Fibroblast of lung (primary cell): ENCODE measurements at regions not wholly inside any gene's neighbourhood (a gene's known extent, or its start where the extent isn't known, plus 50 kb on each side); places are given as distances from the start of the nearest gene placed in this dataset.

Experiments used
- DNase-seq, 2 donors: peaks; one replicate each; pipeline versions ENCODE4 v3.0.0 to v3.0.0-alpha.2; 2010; ENCODE audit warnings: low read depth in 2 of 2
- H2AFZ ChIP-seq: 2 replicates; pipeline ENCODE4 v1.5.1; 2012; ENCODE audit warnings: low read length, control low read depth, inconsistent platforms
- H3K27ac ChIP-seq: 2 replicates; pipeline ENCODE4 v1.5.1; 2011; ENCODE audit warnings: low read length, control low read depth; ENCODE audit not compliant: insufficient read depth
- H3K27me3 ChIP-seq: 2 replicates; pipeline ENCODE4 v1.5.1; 2011; ENCODE audit warnings: mild to moderate bottlenecking, low read length; ENCODE audit not compliant: control insufficient read depth, insufficient read depth
- H3K36me3 ChIP-seq: 2 replicates; pipeline ENCODE4 v1.5.1; 2011; ENCODE audit warnings: low read length; ENCODE audit not compliant: control insufficient read depth, insufficient read depth
- H3K4me1 ChIP-seq: 2 replicates; pipeline ENCODE4 v1.5.1; 2011; ENCODE audit warnings: low read length; ENCODE audit not compliant: control insufficient read depth, insufficient read depth; ENCODE audit errors: extremely low read depth
- H3K4me2 ChIP-seq: 2 replicates; pipeline ENCODE4 v1.5.1; 2011; ENCODE audit warnings: low read length, control low read depth; ENCODE audit not compliant: insufficient read depth; ENCODE audit errors: extremely low read depth
- H3K4me3 ChIP-seq, 4 experiments: fragments of 200-600 bp in 1 of 4; sonication (generic) in 1 of 4; replicated peaks in 1 of 4; 2 replicates each; pipeline ENCODE4 v1.5.1; 2011 to 2016; ENCODE audit warnings: low read length in 4 of 4, low read depth in 3 of 4, mild to moderate bottlenecking in 3 of 4, control low read depth in 2 of 4, inconsistent platforms in 1 of 4, mixed read lengths in 1 of 4; ENCODE audit not compliant: insufficient read depth in 1 of 4; ENCODE audit errors: control extremely low read depth in 1 of 4
- H3K79me2 ChIP-seq: 2 replicates; pipeline ENCODE4 v1.5.1; 2012; ENCODE audit warnings: mild to moderate bottlenecking, low read length, inconsistent platforms; ENCODE audit not compliant: control insufficient read depth, insufficient read depth
- H3K9ac ChIP-seq: 2 replicates; pipeline ENCODE4 v1.5.1; 2011; ENCODE audit warnings: mild to moderate bottlenecking, low read length, control low read depth; ENCODE audit not compliant: insufficient read depth
- H3K9me3 ChIP-seq: 2 replicates; pipeline ENCODE4 v1.5.1; 2012; ENCODE audit warnings: low read depth, low read length; ENCODE audit not compliant: control insufficient read depth, insufficient read depth
- H4K20me1 ChIP-seq: 2 replicates; pipeline ENCODE4 v1.5.1; 2011; ENCODE audit warnings: low read length; ENCODE audit not compliant: control insufficient read depth, insufficient read depth; ENCODE audit errors: extremely low read depth
- EZH2 ChIP-seq: IDR thresholded peaks from 2 replicates; pipeline ENCODE4 v1.5.1; 2012; ENCODE audit warnings: low read length, control low read depth, mild to moderate bottlenecking; ENCODE audit errors: missing control alignments
- TF ChIP-seq, protein P1 (sequence below), 2 donors: IDR thresholded peaks in 1 of 2; conservative IDR thresholded peaks in 1 of 2; 1 replicate in 1 of 2; 2 replicates in 1 of 2; pipeline ENCODE4 v1.5.1; 2011 to 2012; ENCODE audit warnings: low read length in 2 of 2, control low read depth in 1 of 2, inconsistent platforms in 1 of 2, low read depth in 1 of 2, mild to moderate bottlenecking in 1 of 2

DNA sequence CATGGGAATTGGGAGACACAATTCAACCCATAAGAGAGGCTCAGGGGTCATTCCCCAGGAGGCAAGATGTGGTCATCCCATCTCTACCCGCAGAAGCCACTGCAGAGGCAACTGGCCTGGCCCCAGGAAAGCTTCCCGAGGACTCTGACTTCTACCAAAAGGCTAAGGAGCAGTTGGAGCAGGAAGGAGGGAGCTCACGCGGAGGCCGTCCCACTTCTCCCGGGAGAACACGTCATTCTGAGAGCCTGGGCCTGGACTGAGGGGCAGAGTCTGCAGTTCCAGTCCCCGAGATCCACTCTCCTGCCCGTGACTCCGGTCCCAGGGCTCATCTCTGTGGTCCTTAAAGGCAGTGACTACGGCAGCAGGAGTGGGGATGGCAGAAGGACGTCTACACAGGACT is 69.0 kb upstream of the TAF1B start:
- peak overlapping the region; percentile 60 for H2AFZ ChIP-seq
- no peaks in the 10 kb centered on the region for H3K9me3 ChIP-seq
- no peaks in the 10 kb centered on the region for H3K79me2 ChIP-seq
- H4K20me1 ChIP-seq: no peaks in the 10 kb centered on the region
- H3K27me3 ChIP-seq: peaks cover 2% of the 10 kb centered on the region
- H3K4me1 ChIP-seq: peaks cover 18% of the 10 kb centered on the region
- DNase-seq: no peak
- H3K27ac ChIP-seq: no peak overlapping the region
- H3K4me2 ChIP-seq: no peak overlapping the region
- no peaks in the 10 kb centered on the region for H3K36me3 ChIP-seq
- no peak for TF ChIP-seq EZH2
- TF ChIP-seq, protein P1, sequence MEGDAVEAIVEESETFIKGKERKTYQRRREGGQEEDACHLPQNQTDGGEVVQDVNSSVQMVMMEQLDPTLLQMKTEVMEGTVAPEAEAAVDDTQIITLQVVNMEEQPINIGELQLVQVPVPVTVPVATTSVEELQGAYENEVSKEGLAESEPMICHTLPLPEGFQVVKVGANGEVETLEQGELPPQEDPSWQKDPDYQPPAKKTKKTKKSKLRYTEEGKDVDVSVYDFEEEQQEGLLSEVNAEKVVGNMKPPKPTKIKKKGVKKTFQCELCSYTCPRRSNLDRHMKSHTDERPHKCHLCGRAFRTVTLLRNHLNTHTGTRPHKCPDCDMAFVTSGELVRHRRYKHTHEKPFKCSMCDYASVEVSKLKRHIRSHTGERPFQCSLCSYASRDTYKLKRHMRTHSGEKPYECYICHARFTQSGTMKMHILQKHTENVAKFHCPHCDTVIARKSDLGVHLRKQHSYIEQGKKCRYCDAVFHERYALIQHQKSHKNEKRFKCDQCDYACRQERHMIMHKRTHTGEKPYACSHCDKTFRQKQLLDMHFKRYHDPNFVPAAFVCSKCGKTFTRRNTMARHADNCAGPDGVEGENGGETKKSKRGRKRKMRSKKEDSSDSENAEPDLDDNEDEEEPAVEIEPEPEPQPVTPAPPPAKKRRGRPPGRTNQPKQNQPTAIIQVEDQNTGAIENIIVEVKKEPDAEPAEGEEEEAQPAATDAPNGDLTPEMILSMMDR (conservative IDR thresholded peaks at IDR 0.05 in 1 of 2, IDR thresholded peaks at IDR 0.05 in 1 of 2; ENCODE audit: low read depth in 1 of 2, low read length in 2 of 2): no peak
- no peak overlapping the region for H3K9ac ChIP-seq
- H3K4me3 ChIP-seq: no peak overlapping the region

DNA sequence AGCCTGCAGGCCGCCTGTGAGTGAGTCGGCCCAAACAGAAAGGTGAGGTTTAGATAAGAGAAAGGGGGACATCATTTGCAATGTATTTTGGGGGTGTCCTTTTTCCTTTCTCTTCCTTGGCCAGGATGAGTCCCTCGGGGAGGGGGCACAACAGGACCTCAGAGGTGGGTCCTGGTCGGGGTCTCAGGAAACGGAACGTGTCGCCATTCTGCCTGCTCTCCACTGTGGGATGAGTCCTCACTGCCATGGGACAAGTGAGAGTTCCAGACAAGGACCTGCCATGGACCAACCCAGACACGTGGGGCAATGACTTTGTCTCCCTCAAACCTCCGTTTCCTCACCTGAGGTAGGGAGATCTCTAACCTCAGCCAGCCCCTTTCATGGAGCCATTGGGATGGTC is 67.9 kb upstream of the TAF1B start:
- Histone ChIP-seq H3K4me1 (peaks cover 18% of the 10 kb centered on the region), H3K36me3 (no peaks in the 10 kb centered on the region), H4K20me1 (no peaks in the 10 kb centered on the region), H2AFZ (no peak overlapping the region), H3K4me3 (no peak overlapping the region), H3K4me2 (no peak overlapping the region), H3K27me3 (peaks cover 2% of the 10 kb centered on the region), H3K79me2 (no peaks in the 10 kb centered on the region), H3K27ac (no peak overlapping the region), H3K9me3 (no peaks in the 10 kb centered on the region), H3K9ac (no peak overlapping the region)
- DNase-seq: no peak
- TF ChIP-seq, protein P1 (conservative IDR thresholded peaks at IDR 0.05 in 1 of 2, IDR thresholded peaks at IDR 0.05 in 1 of 2; ENCODE audit: low read depth in 1 of 2, low read length in 2 of 2): no peak
- TF ChIP-seq EZH2: no peak

DNA sequence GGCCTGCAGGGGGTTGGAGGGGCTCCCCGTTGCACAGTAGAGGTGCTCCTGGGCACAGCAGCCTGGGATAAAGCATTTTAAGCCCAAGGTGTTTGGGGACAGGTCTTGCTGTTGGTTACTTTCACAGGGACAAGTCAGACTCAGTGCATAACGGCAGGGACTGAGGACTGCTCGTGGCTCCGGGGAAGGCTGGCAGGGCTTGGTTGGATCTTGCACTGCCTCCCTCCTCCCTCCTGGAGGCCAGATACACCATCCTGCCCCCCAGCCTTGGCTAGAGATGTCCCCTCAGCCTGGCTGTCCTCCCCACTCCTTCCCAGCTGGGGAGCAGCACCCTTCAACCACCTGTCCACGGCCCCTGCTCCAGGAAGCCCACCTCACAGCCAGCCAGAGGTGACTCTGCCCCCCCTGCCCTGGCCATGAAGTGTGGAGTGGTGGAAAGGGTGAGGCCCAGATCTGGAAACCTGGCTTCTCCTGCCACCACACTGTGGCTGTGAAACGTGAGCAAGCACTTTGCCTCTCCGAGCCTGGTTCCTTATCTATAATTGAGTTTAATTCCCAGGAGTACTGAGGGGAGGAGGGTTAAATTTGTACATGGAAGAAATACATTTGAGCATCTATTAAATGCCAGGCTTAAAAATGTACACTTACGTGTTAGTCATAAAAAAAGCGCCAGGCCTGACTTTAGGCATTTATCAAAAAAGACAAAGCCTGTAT is 67.1 kb upstream of the TAF1B start:
- Histone ChIP-seq H3K27me3 (peaks cover 2% of the 10 kb centered on the region), H3K9ac (no peak overlapping the region), H3K4me2 (no peak overlapping the region), H2AFZ (no peak overlapping the region), H4K20me1 (no peaks in the 10 kb centered on the region), H3K79me2 (no peaks in the 10 kb centered on the region), H3K4me3 (no peak overlapping the region), H3K9me3 (no peaks in the 10 kb centered on the region), H3K4me1 (peaks cover 12% of the 10 kb centered on the region), H3K27ac (no peak overlapping the region), H3K36me3 (no peaks in the 10 kb centered on the region)
- DNase-seq: no peak
- no peak for TF ChIP-seq EZH2
- TF ChIP-seq, protein P1 (conservative IDR thresholded peaks at IDR 0.05 in 1 of 2, IDR thresholded peaks at IDR 0.05 in 1 of 2; ENCODE audit: low read depth in 1 of 2, low read length in 2 of 2): no peak
